ENCODE measurements at regions not wholly inside any gene's neighbourhood (a gene's known extent, or its start where the extent isn't known, plus 50 kb on each side); places are given as distances from the start of the nearest gene placed in this dataset.
"Not testable (repeated sequence)": the region's sequence is repeated elsewhere in the genome, so short reads cannot be mapped to it uniquely, and the experiment has no call there.

GRCh38 chr4:57726154-57726553 lies 616.0 kb upstream of the IGFBP7 start:
- Histone ChIP-seq H3K9ac (no peak overlapping the region), H3K4me2 (no peak overlapping the region), H3K36me3 (no peaks in the 10 kb centered on the region), H4K20me1 (no peaks in the 10 kb centered on the region), H3K27ac (no peak overlapping the region), H3K27me3 (no peaks in the 10 kb centered on the region), H3K4me1 (no peaks in the 10 kb centered on the region), H3K4me3 (no peak overlapping the region), H3K9me3 (no peaks in the 10 kb centered on the region)
- no peak for TF ChIP-seq Cebpa-rat (IDR thresholded peaks at IDR 0.05)

- H3K4me2 ChIP-seq: no peak overlapping the region
- H3K36me3 ChIP-seq: no peaks in the 10 kb centered on the region
- H3K27ac ChIP-seq: no peak overlapping the region
- no peaks in the 10 kb centered on the region for H4K20me1 ChIP-seq
- no peak overlapping the region for H3K4me3 ChIP-seq
- no peak for TF ChIP-seq Cebpa-rat (IDR thresholded peaks at IDR 0.05)
- H3K9ac ChIP-seq: no peak overlapping the region
- H3K9me3 ChIP-seq: no peaks in the 10 kb centered on the region
- H3K27me3 ChIP-seq: no peaks in the 10 kb centered on the region
- no peaks in the 10 kb centered on the region for H3K4me1 ChIP-seq
Measured at GRCh38 chr4:57719456-57719855, 609.3 kb upstream of the IGFBP7 start.

GRCh38 chr4:57714313-57714712 lies 604.1 kb upstream of the IGFBP7 start:
- H3K36me3 ChIP-seq, H3K27me3 ChIP-seq, H3K4me3 ChIP-seq, H3K9me3 ChIP-seq, H3K4me2 ChIP-seq, H4K20me1 ChIP-seq, H3K9ac ChIP-seq, H3K27ac ChIP-seq: not testable (repeated sequence)
- H3K4me1 ChIP-seq: peaks cover 12% of the 10 kb centered on the region

- Histone ChIP-seq H3K4me2 (peak overlapping the region; percentile 64), H3K27ac (peak overlapping the region; percentile 43; the same call in 1 of the 2 replicates), H3K4me3 (no peak overlapping the region), H3K9me3 (no peaks in the 10 kb centered on the region), H3K9ac (no peak overlapping the region), H3K27me3 (no peaks in the 10 kb centered on the region), H3K36me3 (no peaks in the 10 kb centered on the region), H3K4me1 (peaks cover 15% of the 10 kb centered on the region), H4K20me1 (no peaks in the 10 kb centered on the region)
- no peak for TF ChIP-seq Cebpa-rat (IDR thresholded peaks at IDR 0.05)
Measured at GRCh38 chr4:57710053-57710452, 599.9 kb upstream of the IGFBP7 start.

- no peaks in the 10 kb centered on the region for H3K4me1 ChIP-seq
- no peaks in the 10 kb centered on the region for H4K20me1 ChIP-seq
- no peak for TF ChIP-seq Cebpa-rat (IDR thresholded peaks at IDR 0.05)
- no peak overlapping the region for H3K4me2 ChIP-seq
- H3K9ac ChIP-seq: no peak overlapping the region
- H3K27ac ChIP-seq: no peak overlapping the region
- peaks cover 8% of the 10 kb centered on the region; the same call in 1 of the 2 replicates for H3K9me3 ChIP-seq
- H3K36me3 ChIP-seq: no peaks in the 10 kb centered on the region
- H3K4me3 ChIP-seq: no peak overlapping the region
- no peaks in the 10 kb centered on the region for H3K27me3 ChIP-seq
Measured at GRCh38 chr4:57691370-57691769, 581.2 kb upstream of the IGFBP7 start.

- TF ChIP-seq Cebpa-rat (IDR thresholded peaks at IDR 0.05): no peak
- Histone ChIP-seq H3K9me3 (peaks cover 8% of the 10 kb centered on the region; the same call in 1 of the 2 replicates), H3K36me3 (no peaks in the 10 kb centered on the region), H3K4me3 (no peak overlapping the region), H3K9ac (no peak overlapping the region), H4K20me1 (no peaks in the 10 kb centered on the region), H3K4me1 (no peaks in the 10 kb centered on the region), H3K27ac (no peak overlapping the region), H3K4me2 (no peak overlapping the region), H3K27me3 (no peaks in the 10 kb centered on the region)
Measured at GRCh38 chr4:57689693-57690205, 579.6 kb upstream of the IGFBP7 start.

GRCh38 chr4:57682275-57682674 lies 572.1 kb upstream of the IGFBP7 start:
- Histone ChIP-seq H3K9ac (no peak overlapping the region), H3K4me1 (peaks cover 4% of the 10 kb centered on the region; the same call in 1 of the 2 replicates), H3K27me3 (no peaks in the 10 kb centered on the region), H4K20me1 (no peaks in the 10 kb centered on the region), H3K4me3 (no peak overlapping the region), H3K27ac (no peak overlapping the region), H3K36me3 (no peaks in the 10 kb centered on the region), H3K4me2 (no peak overlapping the region), H3K9me3 (no peaks in the 10 kb centered on the region)
- no peak for TF ChIP-seq Cebpa-rat (IDR thresholded peaks at IDR 0.05)

GRCh38 chr4:57679969-57680368 lies 569.8 kb upstream of the IGFBP7 start:
- H3K27me3 ChIP-seq: no peaks in the 10 kb centered on the region
- no peak overlapping the region for H3K4me2 ChIP-seq
- no peak overlapping the region for H3K27ac ChIP-seq
- no peaks in the 10 kb centered on the region for H3K9me3 ChIP-seq
- TF ChIP-seq Cebpa-rat (IDR thresholded peaks at IDR 0.05): no peak
- H3K4me1 ChIP-seq: peaks cover 4% of the 10 kb centered on the region; the same call in 1 of the 2 replicates
- no peak overlapping the region for H3K9ac ChIP-seq
- H4K20me1 ChIP-seq: no peaks in the 10 kb centered on the region
- H3K36me3 ChIP-seq: no peaks in the 10 kb centered on the region
- no peak overlapping the region for H3K4me3 ChIP-seq

GRCh38 chr4:57676394-57676793 lies 566.2 kb upstream of the IGFBP7 start:
- Histone ChIP-seq H3K9me3 (no peaks in the 10 kb centered on the region), H3K36me3 (no peaks in the 10 kb centered on the region), H4K20me1 (no peaks in the 10 kb centered on the region), H3K4me3 (no peak overlapping the region), H3K4me2 (no peak overlapping the region), H3K4me1 (no peaks in the 10 kb centered on the region), H3K27me3 (no peaks in the 10 kb centered on the region), H3K27ac (no peak overlapping the region), H3K9ac (no peak overlapping the region)
- TF ChIP-seq Cebpa-rat (IDR thresholded peaks at IDR 0.05): no peak

- Histone ChIP-seq H3K36me3 (no peaks in the 10 kb centered on the region), H3K9ac (no peak overlapping the region), H3K9me3 (no peaks in the 10 kb centered on the region), H3K4me3 (no peak overlapping the region), H3K4me1 (no peaks in the 10 kb centered on the region), H4K20me1 (no peaks in the 10 kb centered on the region), H3K4me2 (no peak overlapping the region), H3K27ac (no peak overlapping the region), H3K27me3 (no peaks in the 10 kb centered on the region)
- no peak for TF ChIP-seq Cebpa-rat (IDR thresholded peaks at IDR 0.05)
Measured at GRCh38 chr4:57672846-57673433, 562.8 kb upstream of the IGFBP7 start.

GRCh38 chr4:57668621-57669020 lies 558.4 kb upstream of the IGFBP7 start:
- Histone ChIP-seq H3K27me3 (no peaks in the 10 kb centered on the region), H4K20me1 (no peaks in the 10 kb centered on the region)

More at GRCh38 chr4:57668621-57669020, 558.4 kb upstream of the IGFBP7 start:
- no peak overlapping the region for H3K27ac ChIP-seq
- no peak overlapping the region for H3K4me2 ChIP-seq
- H3K4me1 ChIP-seq: no peaks in the 10 kb centered on the region
- no peak overlapping the region for H3K4me3 ChIP-seq
- no peak for TF ChIP-seq Cebpa-rat (IDR thresholded peaks at IDR 0.05)
- H3K9me3 ChIP-seq: no peaks in the 10 kb centered on the region
- no peak overlapping the region for H3K9ac ChIP-seq
- H3K36me3 ChIP-seq: no peaks in the 10 kb centered on the region

All from BLaER1 (cell line).